ENCODE measurements at regions not wholly inside any gene's neighbourhood (a gene's known extent, or its start where the extent isn't known, plus 50 kb on each side); places are given as distances from the start of the nearest gene placed in this dataset.

GRCh38 chrX:124433186-124433585 lies 86.8 kb downstream of the SH2D1A start (continued):
- no peak for TF ChIP-seq CREB1 (IDR thresholded peaks at IDR 0.05; ENCODE audit: low read depth)
- TF ChIP-seq CBFB (IDR thresholded peaks at IDR 0.05; ENCODE audit: low read depth): no peak
- no peak for TF ChIP-seq MYC (IDR thresholded peaks at IDR 0.05; ENCODE audit: insufficient read depth, insufficient read length, insufficient replicate concordance, low read length, severe bottlenecking)

GRCh38 chrX:124435616-124436015 lies 89.3 kb downstream of the SH2D1A start:
- H4K20me1 ChIP-seq (ENCODE audit: control insufficient read depth, insufficient read depth): no peaks in the 10 kb centered on the region
- H3K27ac ChIP-seq (ENCODE audit: control insufficient read depth, insufficient read depth): no peak overlapping the region
- no peak overlapping the region for H3K9ac ChIP-seq (ENCODE audit: control insufficient read depth, insufficient read depth, low read length)
- H3K4me3 ChIP-seq: no peak overlapping the region
- H3K79me2 ChIP-seq (ENCODE audit: control insufficient read depth, insufficient read depth, low read length): no peaks in the 10 kb centered on the region
- BruUV-seq (replicated peaks): no TSS peak
- no peaks in the 10 kb centered on the region for H3K36me3 ChIP-seq (ENCODE audit: control insufficient read depth in 2 of 2, insufficient read depth in 2 of 2, low read length in 1 of 2)
- DNase-seq (ENCODE audit: low read depth, low spot score): no peak
- no peak overlapping the region for H2AFZ ChIP-seq (ENCODE audit: control insufficient read depth, low read depth, low read length)
- ChIA-PET POLR2A (no interaction called here), SMC1A (ENCODE audit: uncharacterized antibody, unreplicated experiment) (interaction anchor here (1.0 to 1.7 kb wide), 7 partner anchors 10 to 695 kb away, joined by 3 to 8 read pairs (median 3); no protein-coding TSS in a partner anchor), CTCF (interaction anchor here (0.6 to 1.5 kb wide), 4 partner anchors 9 to 44 kb away, joined by 3 to 4 read pairs (median 3); no protein-coding TSS in a partner anchor), RAD21 (ENCODE audit: unreplicated experiment) (interaction anchor here (1.2 kb wide), 1 partner anchor 9 kb away, joined by 4 read pairs; no protein-coding TSS in a partner anchor)
- intact Hi-C loops (cut with micrococcal nuclease; ENCODE audit: unreplicated experiment) (no loop called here), in situ Hi-C loops (cut with MboI) (no loop called here)
- 35% methylated on average over 4 of the region's 4 CpGs for WGBS (ENCODE audit: insufficient coverage, insufficient replicate concordance, low lambda C conversion rate, missing lambda C conversion rate)
- H3K4me1 ChIP-seq (ENCODE audit: control insufficient read depth, insufficient read depth, low read length): no peaks in the 10 kb centered on the region
- ATAC-seq: no peak
- no peaks in the 10 kb centered on the region for H3K9me3 ChIP-seq (replicated peaks; ENCODE audit: control insufficient read depth, insufficient read depth, low read length)
- H3K27me3 ChIP-seq (replicated peaks in 1 of 2; ENCODE audit: control insufficient read depth in 2 of 2, insufficient read depth in 2 of 2, low read length in 1 of 2): no peaks in the 10 kb centered on the region
- no peak for FAIRE-seq
- no peak overlapping the region for H3K4me2 ChIP-seq (ENCODE audit: control insufficient read depth, insufficient read depth)
- TF ChIP-seq PKNOX1 (IDR thresholded peaks at IDR 0.05) (no peak), CHD4 (IDR thresholded peaks at IDR 0.05) (no peak), TCF12 (IDR thresholded peaks at IDR 0.05; ENCODE audit: low read depth, low read length) (no peak), SRF (IDR thresholded peaks at IDR 0.05; ENCODE audit: low read depth in 2 of 2, low read length in 2 of 2) (no peak), ZNF384 (IDR thresholded peaks at IDR 0.05; ENCODE audit: borderline replicate concordance, low read depth, low read length) (no peak)
